ENCODE measurements at regions not wholly inside any gene's neighbourhood (a gene's known extent, or its start where the extent isn't known, plus 50 kb on each side); places are given as distances from the start of the nearest gene placed in this dataset.

DNA sequence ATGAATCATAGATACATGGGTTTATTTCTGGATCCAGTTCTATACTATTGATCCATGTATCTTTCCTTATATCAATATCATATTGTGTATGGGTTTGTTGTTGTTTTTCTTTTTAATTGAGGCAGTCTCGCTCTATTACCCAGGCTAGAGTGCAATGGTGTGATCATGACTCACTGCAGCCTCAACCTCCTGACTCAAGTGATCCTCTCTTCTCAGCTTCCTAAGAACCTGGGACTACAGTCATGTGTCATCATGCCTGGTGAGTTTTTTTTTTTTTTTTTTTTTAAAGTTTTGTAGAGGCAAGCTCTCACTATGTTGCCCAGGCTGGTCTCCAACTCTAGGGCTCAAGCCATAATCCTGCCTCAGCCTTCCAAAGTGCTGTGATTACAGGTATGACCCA is 1589.4 kb upstream of the TENM4 start (continued):
- TF ChIP-seq NANOG (IDR thresholded peaks at IDR 0.05; ENCODE audit: insufficient read depth, low read depth, low read length, poor library complexity, severe bottlenecking) (no peak), SRF (IDR thresholded peaks at IDR 0.05; ENCODE audit: low read depth, low read length) (no peak), SUZ12 (IDR thresholded peaks at IDR 0.05; ENCODE audit: low read length) (no peak)
- TF ChIP-seq, protein P1, sequence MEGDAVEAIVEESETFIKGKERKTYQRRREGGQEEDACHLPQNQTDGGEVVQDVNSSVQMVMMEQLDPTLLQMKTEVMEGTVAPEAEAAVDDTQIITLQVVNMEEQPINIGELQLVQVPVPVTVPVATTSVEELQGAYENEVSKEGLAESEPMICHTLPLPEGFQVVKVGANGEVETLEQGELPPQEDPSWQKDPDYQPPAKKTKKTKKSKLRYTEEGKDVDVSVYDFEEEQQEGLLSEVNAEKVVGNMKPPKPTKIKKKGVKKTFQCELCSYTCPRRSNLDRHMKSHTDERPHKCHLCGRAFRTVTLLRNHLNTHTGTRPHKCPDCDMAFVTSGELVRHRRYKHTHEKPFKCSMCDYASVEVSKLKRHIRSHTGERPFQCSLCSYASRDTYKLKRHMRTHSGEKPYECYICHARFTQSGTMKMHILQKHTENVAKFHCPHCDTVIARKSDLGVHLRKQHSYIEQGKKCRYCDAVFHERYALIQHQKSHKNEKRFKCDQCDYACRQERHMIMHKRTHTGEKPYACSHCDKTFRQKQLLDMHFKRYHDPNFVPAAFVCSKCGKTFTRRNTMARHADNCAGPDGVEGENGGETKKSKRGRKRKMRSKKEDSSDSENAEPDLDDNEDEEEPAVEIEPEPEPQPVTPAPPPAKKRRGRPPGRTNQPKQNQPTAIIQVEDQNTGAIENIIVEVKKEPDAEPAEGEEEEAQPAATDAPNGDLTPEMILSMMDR (IDR thresholded peaks at IDR 0.05; ENCODE audit: control extremely low read depth in 1 of 3, insufficient read depth in 1 of 3, low read depth in 1 of 3, low read length in 3 of 3) = no peak

Measured in H1 (cell line).